HCT116 (cell line): ENCODE measurements at regions not wholly inside any gene's neighbourhood (a gene's known extent, or its start where the extent isn't known, plus 50 kb on each side); places are given as distances from the start of the nearest gene placed in this dataset.

Experiments
- ATAC-seq: fragments of 200-7000 bp; cut with Tn5 transposase; 2 replicates; pipeline ENCODE4 v1.9.1; 2020; ENCODE audit warnings: mild to moderate bottlenecking, moderate library complexity
- BruUV-seq: library from RNA; stranded (reverse); fragments of 400-500 nt; replicated peaks from 2 replicates; lab custom pipeline; 2021; lab: Mats Ljungman, UMichigan
- CTCF ChIA-PET: fragments of 300-600 bp; sonication (Branson Sonifier 250); formaldehyde crosslinking; loops from one replicate; lab custom pipeline; 2021; ENCODE audit warnings: antibody characterized with exemption; lab: Charles Lee
- POLR2A ChIA-PET: fragments of 300-600, 350-600 bp; sonication (Branson Sonifier 250); formaldehyde crosslinking; loops from one replicate; lab custom pipeline; 2021; ENCODE audit warnings: antibody characterized with exemption; lab: Charles Lee
- RAD21 ChIA-PET, 2 experiments: fragments of 300-600 bp; sonication (Branson Sonifier 250); formaldehyde crosslinking; loops; one replicate each; lab custom pipeline; 2023; ENCODE audit warnings: low total read pairs in 2 of 2; ENCODE audit not compliant: uncharacterized antibody in 2 of 2, unreplicated experiment in 2 of 2, low non-redundant PET in 1 of 2; lab: Charles Lee
- DNase-seq: peaks from one replicate; pipeline ENCODE4 v3.0.0-alpha.2; 2010; ENCODE audit warnings: low read depth, low spot score
- H2AFZ ChIP-seq: fragments of 200-600 bp; shearing (Covaris generic), sonication (generic); 2 replicates; pipeline ENCODE4 v1.6.1; 2017; ENCODE audit warnings: low read depth, mixed run types, mixed read lengths, antibody characterized with exemption, low read length; ENCODE audit not compliant: poor library complexity, severe bottlenecking
- H3K27ac ChIP-seq: 2 replicates; pipeline ENCODE4 v1.5.1; 2012; ENCODE audit warnings: low read depth, low read length
- H3K27me3 ChIP-seq: fragments of 200-600 bp; sonication (generic); 2 replicates; pipeline ENCODE4 v1.6.1; 2016; ENCODE audit warnings: mixed run types, low read length, mixed read lengths; ENCODE audit not compliant: insufficient read depth
- H3K36me3 ChIP-seq, 2 experiments: fragments of 200-500 bp in 1 of 2; fragments of 200-600 bp in 1 of 2; sonication (Bioruptor generic) in 1 of 2; sonication (generic) in 1 of 2; 2 replicates each; pipeline versions ENCODE4 v1.5.1 to v1.6.1; 2014 to 2016; ENCODE audit warnings: low read length in 2 of 2, inconsistent platforms in 1 of 2, mixed read lengths in 1 of 2, mixed run types in 1 of 2; ENCODE audit not compliant: insufficient read depth in 2 of 2, control insufficient read depth in 1 of 2
- H3K4me1 ChIP-seq, 2 experiments: fragments of 200-600 bp in 1 of 2; sonication (generic) in 1 of 2; 2 replicates each; pipeline versions ENCODE4 v1.5.1 to v1.6.1; 2012 to 2017; ENCODE audit warnings: low read length in 2 of 2, inconsistent platforms in 1 of 2, mild to moderate bottlenecking in 1 of 2, mixed read lengths in 1 of 2, mixed run types in 1 of 2, moderate library complexity in 1 of 2; ENCODE audit not compliant: insufficient read depth in 2 of 2, control insufficient read depth in 1 of 2
- H3K4me2 ChIP-seq: fragments of 200-600 bp; sonication (generic); 2 replicates; pipeline ENCODE4 v1.6.1; 2017; ENCODE audit warnings: mixed run types, low read length, mixed read lengths
- H3K4me3 ChIP-seq, 2 experiments: fragments of 200-600 bp in 1 of 2; sonication (generic) in 1 of 2; replicated peaks in 1 of 2; 2 replicates each; pipeline ENCODE4 v1.5.1; 2011 to 2016; ENCODE audit warnings: low read length in 2 of 2, control low read depth in 1 of 2, low read depth in 1 of 2, mild to moderate bottlenecking in 1 of 2, mixed read lengths in 1 of 2, mixed run types in 1 of 2
- H3K79me2 ChIP-seq: fragments of 200-600 bp; sonication (generic); 2 replicates; pipeline ENCODE4 v1.6.1; 2017; ENCODE audit warnings: mild to moderate bottlenecking, mixed run types, low read length, moderate library complexity, mixed read lengths; ENCODE audit not compliant: insufficient read depth
- H3K9ac ChIP-seq: fragments of 200-600 bp; sonication (generic); 2 replicates; pipeline ENCODE4 v1.6.1; 2016; ENCODE audit warnings: low read length, mixed read lengths
- H3K9me2 ChIP-seq: fragments of 200-600 bp; sonication (generic), shearing (Covaris generic); 2 replicates; pipeline ENCODE4 v1.6.1; 2017; ENCODE audit warnings: mixed run types, mild to moderate bottlenecking, moderate library complexity; ENCODE audit not compliant: insufficient read depth
- H3K9me3 ChIP-seq, 2 experiments: fragments of 200-500 bp in 1 of 2; fragments of 200-600 bp in 1 of 2; sonication (Bioruptor generic) in 1 of 2; sonication (generic) in 1 of 2; 2 replicates each; pipeline ENCODE4 v1.6.1; 2014 to 2017; ENCODE audit warnings: low read length in 2 of 2, mixed read lengths in 2 of 2, inconsistent platforms in 1 of 2, low read depth in 1 of 2, mild to moderate bottlenecking in 1 of 2, mixed run types in 1 of 2, moderate library complexity in 1 of 2; ENCODE audit not compliant: control insufficient read depth in 1 of 2, insufficient read depth in 1 of 2
- H4K20me1 ChIP-seq: fragments of 200-600 bp; sonication (generic), shearing (Covaris generic); 2 replicates; pipeline ENCODE4 v1.6.1; 2017; ENCODE audit warnings: mixed run types, mild to moderate bottlenecking, moderate library complexity; ENCODE audit not compliant: insufficient read depth
- ATF3 ChIP-seq: IDR thresholded peaks from 2 replicates; pipeline ENCODE4 v1.6.1; 2012
- CBX3 ChIP-seq: IDR thresholded peaks from 2 replicates; pipeline ENCODE4 v1.6.1; 2012; ENCODE audit warnings: low read depth
- CEBPB ChIP-seq: IDR thresholded peaks from 2 replicates; pipeline ENCODE4 v1.6.1; 2012; ENCODE audit warnings: low read depth
- ELF1 ChIP-seq: IDR thresholded peaks from 2 replicates; pipeline ENCODE4 v1.6.1; 2012; ENCODE audit warnings: low read depth, borderline replicate concordance
- EZH2phosphoT487 ChIP-seq: fragments of 200-600 bp; IDR thresholded peaks from 2 replicates; pipeline ENCODE4 v1.6.1; 2018; ENCODE audit warnings: antibody characterized with exemption, borderline replicate concordance
- FOSL1 ChIP-seq: IDR thresholded peaks from 2 replicates; pipeline ENCODE4 v1.6.1; 2012; ENCODE audit warnings: low read depth
- JUND ChIP-seq: IDR thresholded peaks from 2 replicates; pipeline ENCODE4 v1.6.1; 2012
- POLR2A ChIP-seq: IDR thresholded peaks from 2 replicates; pipeline ENCODE4 v1.7.0; 2011; ENCODE audit warnings: borderline replicate concordance; ENCODE audit not compliant: insufficient read depth, insufficient read length; ENCODE audit errors: extremely low read depth
- POLR2AphosphoS5 ChIP-seq: IDR thresholded peaks from 2 replicates; pipeline ENCODE4 v1.6.1; 2011; ENCODE audit warnings: mild to moderate bottlenecking, low read depth, low read length, moderate library complexity
- RAD21 ChIP-seq: IDR thresholded peaks from 2 replicates; pipeline ENCODE4 v1.6.1; 2012; ENCODE audit warnings: low read depth, mild to moderate bottlenecking
- SIN3A ChIP-seq: IDR thresholded peaks from 2 replicates; pipeline ENCODE4 v1.6.1; 2012; ENCODE audit warnings: low read depth
- SRF ChIP-seq: IDR thresholded peaks from 2 replicates; pipeline ENCODE4 v1.6.1; 2012; ENCODE audit warnings: low read depth
- ZBTB33 ChIP-seq: IDR thresholded peaks from 2 replicates; pipeline ENCODE4 v1.6.1; 2011; ENCODE audit warnings: mild to moderate bottlenecking, low read length, moderate library complexity; ENCODE audit not compliant: insufficient replicate concordance; ENCODE audit errors: extremely low read depth
- ZFX ChIP-seq: fragments of 450-650 bp; IDR thresholded peaks from 2 replicates; pipeline ENCODE4 v1.6.1; 2017
- intact Hi-C: fragments of 100-400 bp; cut with micrococcal nuclease; formaldehyde crosslinking; loops from 2 replicates; pipeline ENCODE4 v1.10.0; 2022
- TF ChIP-seq, protein P1 (sequence below): IDR thresholded peaks from 2 replicates; pipeline ENCODE4 v1.6.1; 2012; ENCODE audit warnings: low read depth
- TF ChIP-seq, protein P2 (sequence below), 3 experiments: fragments of 200-600 bp in 1 of 3; sonication (generic) in 1 of 3; IDR thresholded peaks in 2 of 3; conservative IDR thresholded peaks in 1 of 3; 2 replicates each; pipeline ENCODE4 v1.5.1; 2012 to 2017; ENCODE audit warnings: low read depth in 2 of 3, low read length in 2 of 3, antibody characterized with exemption in 1 of 3, borderline replicate concordance in 1 of 3, control low read depth in 1 of 3, mild to moderate bottlenecking in 1 of 3, mixed read lengths in 1 of 3, mixed run types in 1 of 3, moderate library complexity in 1 of 3; ENCODE audit not compliant: insufficient read depth in 1 of 3

DNA sequence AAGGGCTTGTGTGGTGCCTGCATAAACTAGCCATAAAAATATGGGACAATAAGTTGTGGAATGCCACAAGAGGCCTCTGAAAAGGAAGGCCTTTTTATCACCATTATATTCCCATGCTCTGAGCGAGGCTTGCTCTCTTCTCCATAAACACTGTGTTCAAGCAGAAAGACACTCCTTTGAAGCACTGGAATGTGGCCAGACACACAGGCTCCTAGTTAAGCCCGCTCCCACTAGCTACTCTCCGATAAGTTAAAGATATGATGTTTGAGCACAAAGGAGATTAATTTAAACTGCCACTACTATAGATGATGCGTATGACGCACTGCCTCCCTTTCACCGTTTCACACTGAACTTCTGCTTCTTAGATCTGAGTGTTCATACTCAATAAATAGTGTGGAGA lies 188.7 kb upstream of the TWIST2 start:
- Histone ChIP-seq H2AFZ (no peak overlapping the region), H3K4me2 (no peak overlapping the region), H3K9ac (no peak overlapping the region), H3K79me2 (no peaks in the 10 kb centered on the region), H3K9me2 (no peaks in the 10 kb centered on the region), H3K27me3 (no peaks in the 10 kb centered on the region), H3K27ac (no peak overlapping the region), H4K20me1 (no peaks in the 10 kb centered on the region), H3K4me1 (no peaks in the 10 kb centered on the region), H3K9me3 (peaks cover 0 to 10% of the 10 kb centered on the region in 2 experiments; a peak in 2 of 4 replicates), H3K4me3 (no peak overlapping the region), H3K36me3 (no peaks in the 10 kb centered on the region)
- RAD21 ChIA-PET, result no interaction called here
- TF ChIP-seq ELF1, result no peak
- no peak for TF ChIP-seq RAD21
- TF ChIP-seq ZBTB33, result no peak
- TF ChIP-seq SRF, result no peak
- TF ChIP-seq, protein P1, sequence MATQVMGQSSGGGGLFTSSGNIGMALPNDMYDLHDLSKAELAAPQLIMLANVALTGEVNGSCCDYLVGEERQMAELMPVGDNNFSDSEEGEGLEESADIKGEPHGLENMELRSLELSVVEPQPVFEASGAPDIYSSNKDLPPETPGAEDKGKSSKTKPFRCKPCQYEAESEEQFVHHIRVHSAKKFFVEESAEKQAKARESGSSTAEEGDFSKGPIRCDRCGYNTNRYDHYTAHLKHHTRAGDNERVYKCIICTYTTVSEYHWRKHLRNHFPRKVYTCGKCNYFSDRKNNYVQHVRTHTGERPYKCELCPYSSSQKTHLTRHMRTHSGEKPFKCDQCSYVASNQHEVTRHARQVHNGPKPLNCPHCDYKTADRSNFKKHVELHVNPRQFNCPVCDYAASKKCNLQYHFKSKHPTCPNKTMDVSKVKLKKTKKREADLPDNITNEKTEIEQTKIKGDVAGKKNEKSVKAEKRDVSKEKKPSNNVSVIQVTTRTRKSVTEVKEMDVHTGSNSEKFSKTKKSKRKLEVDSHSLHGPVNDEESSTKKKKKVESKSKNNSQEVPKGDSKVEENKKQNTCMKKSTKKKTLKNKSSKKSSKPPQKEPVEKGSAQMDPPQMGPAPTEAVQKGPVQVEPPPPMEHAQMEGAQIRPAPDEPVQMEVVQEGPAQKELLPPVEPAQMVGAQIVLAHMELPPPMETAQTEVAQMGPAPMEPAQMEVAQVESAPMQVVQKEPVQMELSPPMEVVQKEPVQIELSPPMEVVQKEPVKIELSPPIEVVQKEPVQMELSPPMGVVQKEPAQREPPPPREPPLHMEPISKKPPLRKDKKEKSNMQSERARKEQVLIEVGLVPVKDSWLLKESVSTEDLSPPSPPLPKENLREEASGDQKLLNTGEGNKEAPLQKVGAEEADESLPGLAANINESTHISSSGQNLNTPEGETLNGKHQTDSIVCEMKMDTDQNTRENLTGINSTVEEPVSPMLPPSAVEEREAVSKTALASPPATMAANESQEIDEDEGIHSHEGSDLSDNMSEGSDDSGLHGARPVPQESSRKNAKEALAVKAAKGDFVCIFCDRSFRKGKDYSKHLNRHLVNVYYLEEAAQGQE, result no peak
- TF ChIP-seq FOSL1, result no peak
- no peak for TF ChIP-seq CEBPB
- TF ChIP-seq ATF3, result no peak
- TF ChIP-seq EZH2phosphoT487, result no peak
- TF ChIP-seq POLR2AphosphoS5, result no peak
- TF ChIP-seq, protein P2, sequence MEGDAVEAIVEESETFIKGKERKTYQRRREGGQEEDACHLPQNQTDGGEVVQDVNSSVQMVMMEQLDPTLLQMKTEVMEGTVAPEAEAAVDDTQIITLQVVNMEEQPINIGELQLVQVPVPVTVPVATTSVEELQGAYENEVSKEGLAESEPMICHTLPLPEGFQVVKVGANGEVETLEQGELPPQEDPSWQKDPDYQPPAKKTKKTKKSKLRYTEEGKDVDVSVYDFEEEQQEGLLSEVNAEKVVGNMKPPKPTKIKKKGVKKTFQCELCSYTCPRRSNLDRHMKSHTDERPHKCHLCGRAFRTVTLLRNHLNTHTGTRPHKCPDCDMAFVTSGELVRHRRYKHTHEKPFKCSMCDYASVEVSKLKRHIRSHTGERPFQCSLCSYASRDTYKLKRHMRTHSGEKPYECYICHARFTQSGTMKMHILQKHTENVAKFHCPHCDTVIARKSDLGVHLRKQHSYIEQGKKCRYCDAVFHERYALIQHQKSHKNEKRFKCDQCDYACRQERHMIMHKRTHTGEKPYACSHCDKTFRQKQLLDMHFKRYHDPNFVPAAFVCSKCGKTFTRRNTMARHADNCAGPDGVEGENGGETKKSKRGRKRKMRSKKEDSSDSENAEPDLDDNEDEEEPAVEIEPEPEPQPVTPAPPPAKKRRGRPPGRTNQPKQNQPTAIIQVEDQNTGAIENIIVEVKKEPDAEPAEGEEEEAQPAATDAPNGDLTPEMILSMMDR (IDR thresholded peaks at IDR 0.05 in 2 of 3, conservative IDR thresholded peaks at IDR 0.05 in 1 of 3; ENCODE audit: borderline replicate concordance in 1 of 3, insufficient read depth in 1 of 3, low read depth in 2 of 3, low read length in 2 of 3), result no peak
- no peak for TF ChIP-seq JUND
- TF ChIP-seq ZFX, result no peak
- no peak for TF ChIP-seq SIN3A
- no peak for TF ChIP-seq POLR2A
- no peak for TF ChIP-seq CBX3
- POLR2A ChIA-PET, result no interaction called here
- no peak for ATAC-seq
- intact Hi-C loops, result no loop called here
- CTCF ChIA-PET, result no interaction called here
- no TSS peak for BruUV-seq
- no peak for DNase-seq
